ENCODE measurements at regions not wholly inside any gene's neighbourhood (a gene's known extent, or its start where the extent isn't known, plus 50 kb on each side); places are given as distances from the start of the nearest gene placed in this dataset.

DNA sequence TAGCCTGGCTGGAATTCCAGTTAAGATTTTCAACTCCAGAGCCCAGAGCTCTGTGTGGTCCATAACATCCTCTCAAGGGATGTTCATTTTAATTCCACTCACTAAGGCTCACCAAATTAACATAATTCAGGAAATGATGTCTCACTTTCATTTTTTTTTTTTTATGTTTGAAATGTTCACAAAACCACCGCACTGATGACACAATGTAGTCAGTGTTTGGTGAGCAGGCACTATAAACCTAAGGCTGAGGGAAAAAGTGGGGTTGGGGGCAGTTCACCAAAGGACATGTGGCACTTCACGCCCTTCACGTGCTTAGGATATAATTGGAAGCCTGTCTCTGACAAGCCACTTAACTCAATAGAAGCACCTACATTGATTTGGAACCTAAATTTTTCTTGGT is 177.3 kb upstream of the CAMK1G start:
- TF ChIP-seq CTCF (IDR thresholded peaks at IDR 0.05), result no peak
- TF ChIP-seq POLR2AphosphoS5 (IDR thresholded peaks at IDR 0.05), result no peak
